GM12891 (cell line): ENCODE measurements at regions not wholly inside any gene's neighbourhood (a gene's known extent, or its start where the extent isn't known, plus 50 kb on each side); places are given as distances from the start of the nearest gene placed in this dataset.
"Not testable (repeated sequence)": the region's sequence is repeated elsewhere in the genome, so short reads cannot be mapped to it uniquely, and the experiment has no call there.

Experiments used
- PAX5 ChIP-seq: IDR thresholded peaks from 2 replicates; pipeline ENCODE4 v1.6.1; 2011; ENCODE audit warnings: low read length, moderate library complexity, mild to moderate bottlenecking; ENCODE audit not compliant: insufficient read depth, severe bottlenecking
- POLR2A ChIP-seq: IDR thresholded peaks from 2 replicates; pipeline ENCODE4 v1.6.1; 2011; ENCODE audit warnings: low read depth, low read length, control low read depth
- POLR2AphosphoS5 ChIP-seq: IDR thresholded peaks from 2 replicates; pipeline ENCODE4 v1.6.1; 2011; ENCODE audit warnings: low read depth, low read length, control low read depth
- POU2F2 ChIP-seq: IDR thresholded peaks from 2 replicates; pipeline ENCODE4 v1.6.1; 2011; ENCODE audit warnings: low read depth, mild to moderate bottlenecking, control low read depth, low read length, moderate library complexity
- SPI1 ChIP-seq: IDR thresholded peaks from 2 replicates; pipeline ENCODE4 v1.6.1; 2011; ENCODE audit warnings: low read depth, low read length, control low read depth
- TAF1 ChIP-seq: IDR thresholded peaks from 2 replicates; pipeline ENCODE4 v1.6.1; 2011; ENCODE audit warnings: low read depth, low read length, control low read depth

GRCh38 chr6:51206686-51207085, 388.0 kb downstream of the TFAP2B start:
- not testable (repeated sequence) for TF ChIP-seq POLR2A, POLR2AphosphoS5, TAF1, SPI1, POU2F2, PAX5
